ENCODE measurements at regions not wholly inside any gene's neighbourhood (a gene's known extent, or its start where the extent isn't known, plus 50 kb on each side); places are given as distances from the start of the nearest gene placed in this dataset.

DNA sequence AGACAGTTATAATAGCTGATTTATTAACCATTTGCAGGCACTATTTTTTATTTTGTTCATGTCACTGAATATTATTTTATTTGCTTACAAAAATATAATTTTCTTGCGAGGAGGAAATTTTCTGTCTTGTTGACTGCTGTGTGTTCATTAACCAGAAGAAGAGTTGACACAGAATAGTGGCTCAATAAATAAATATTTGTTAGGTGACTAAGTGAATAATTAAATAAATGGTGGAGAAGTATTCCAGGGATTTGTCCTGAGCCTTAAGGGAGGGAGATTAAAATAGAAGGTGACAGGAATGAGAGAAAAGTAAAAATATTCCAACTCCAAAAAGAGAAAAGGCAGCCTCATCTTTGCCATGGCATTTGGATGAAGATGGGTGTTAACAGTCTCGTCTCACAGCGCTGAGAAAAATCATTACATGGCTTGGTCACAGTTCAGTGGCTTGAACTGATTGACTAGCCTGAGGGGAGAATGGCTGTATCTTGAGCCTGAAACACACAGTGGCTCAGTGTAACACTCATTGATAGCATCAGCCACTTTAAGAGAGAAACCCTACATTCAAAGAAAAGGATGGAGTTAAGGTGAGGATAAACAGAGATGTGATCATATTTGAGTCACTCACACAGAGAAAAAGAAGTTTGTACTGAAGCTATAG lies 449.9 kb upstream of the NAALADL2 start:
- H3K4me2 ChIP-seq (ENCODE audit: low read length), result no peak overlapping the region
- Mint-ChIP-seq H3K4me3 (ENCODE audit: unreplicated experiment) (no peak overlapping the region), H3K36me3 (ENCODE audit: low read depth, unreplicated experiment) (no peaks in the 10 kb centered on the region), H3K9me3 (ENCODE audit: unreplicated experiment) (no peaks in the 10 kb centered on the region), H3K4me1 (ENCODE audit: low read depth, unreplicated experiment) (no peaks in the 10 kb centered on the region), H3K27me3 (ENCODE audit: low read depth, unreplicated experiment) (no peaks in the 10 kb centered on the region), H3K27ac (ENCODE audit: unreplicated experiment) (no peak overlapping the region)
- FAIRE-seq (no peak), DNase-seq (ENCODE audit: low read depth) (no peak)
- no peaks in the 10 kb centered on the region for H3K79me2 ChIP-seq (ENCODE audit: insufficient read depth, low read length)
- H3K27ac ChIP-seq (ENCODE audit: low read depth, low read length), result no peak overlapping the region
- TF ChIP-seq EZH2 (IDR thresholded peaks at IDR 0.05; ENCODE audit: insufficient read depth, low read length) (no peak), CTCF (IDR thresholded peaks at IDR 0.05; ENCODE audit: insufficient read depth, low read depth, low read length) (no peak)
- H3K27me3 ChIP-seq (ENCODE audit: insufficient read depth, low read length), result no peaks in the 10 kb centered on the region
- no peaks in the 10 kb centered on the region for H4K20me1 ChIP-seq (ENCODE audit: insufficient read depth, low read length)
- no peak overlapping the region for H3K4me3 ChIP-seq (ENCODE audit: insufficient read depth, low read depth, low read length)
- no peaks in the 10 kb centered on the region for H3K9me3 ChIP-seq (ENCODE audit: insufficient read depth, low read depth, low read length)
- no peaks in the 10 kb centered on the region for H3K4me1 ChIP-seq (ENCODE audit: insufficient read depth, low read length)
- no peaks in the 10 kb centered on the region for H3K36me3 ChIP-seq (ENCODE audit: insufficient read depth, low read length)
- no peak overlapping the region for H3K9ac ChIP-seq (ENCODE audit: low read length)
- no peak overlapping the region for H2AFZ ChIP-seq (ENCODE audit: low read depth, low read length)

GRCh38 chr3:174413062-174413912 lies 445.8 kb upstream of the NAALADL2 start:
- H3K27ac ChIP-seq (ENCODE audit: low read depth, low read length), result no peak overlapping the region
- H3K4me1 Mint-ChIP-seq (ENCODE audit: low read depth, unreplicated experiment), result no peaks in the 10 kb centered on the region
- no peaks in the 10 kb centered on the region for H4K20me1 ChIP-seq (ENCODE audit: insufficient read depth, low read length)
- no peak overlapping the region for H3K9ac ChIP-seq (ENCODE audit: low read length)
- TF ChIP-seq EZH2 (IDR thresholded peaks at IDR 0.05; ENCODE audit: insufficient read depth, low read length) (no peak), CTCF (IDR thresholded peaks at IDR 0.05; ENCODE audit: insufficient read depth, low read depth, low read length) (no peak)
- no peak overlapping the region for H2AFZ ChIP-seq (ENCODE audit: low read depth, low read length)
- no peaks in the 10 kb centered on the region for H3K9me3 ChIP-seq (ENCODE audit: insufficient read depth, low read depth, low read length)
- H3K4me2 ChIP-seq (ENCODE audit: low read length), result no peak overlapping the region
- no peak overlapping the region for H3K27ac Mint-ChIP-seq (ENCODE audit: unreplicated experiment)
- H3K36me3 Mint-ChIP-seq (ENCODE audit: low read depth, unreplicated experiment), result no peaks in the 10 kb centered on the region
- H3K4me1 ChIP-seq (ENCODE audit: insufficient read depth, low read length), result no peaks in the 10 kb centered on the region
- FAIRE-seq (no peak), DNase-seq (ENCODE audit: low read depth) (no peak)
- H3K27me3 Mint-ChIP-seq (ENCODE audit: low read depth, unreplicated experiment), result no peaks in the 10 kb centered on the region
- no peaks in the 10 kb centered on the region for H3K36me3 ChIP-seq (ENCODE audit: insufficient read depth, low read length)
- no peak overlapping the region for H3K4me3 Mint-ChIP-seq (ENCODE audit: unreplicated experiment)
- no peaks in the 10 kb centered on the region for H3K9me3 Mint-ChIP-seq (ENCODE audit: unreplicated experiment)
- no peak overlapping the region for H3K4me3 ChIP-seq (ENCODE audit: insufficient read depth, low read depth, low read length)
- H3K27me3 ChIP-seq (ENCODE audit: insufficient read depth, low read length), result no peaks in the 10 kb centered on the region
- no peaks in the 10 kb centered on the region for H3K79me2 ChIP-seq (ENCODE audit: insufficient read depth, low read length)

GRCh38 chr3:174414902-174415301 lies 444.2 kb upstream of the NAALADL2 start:
- H3K9ac ChIP-seq (ENCODE audit: low read length), result no peak overlapping the region
- Mint-ChIP-seq H3K9me3 (ENCODE audit: unreplicated experiment) (no peaks in the 10 kb centered on the region), H3K36me3 (ENCODE audit: low read depth, unreplicated experiment) (no peaks in the 10 kb centered on the region), H3K4me1 (ENCODE audit: low read depth, unreplicated experiment) (no peaks in the 10 kb centered on the region), H3K27ac (ENCODE audit: unreplicated experiment) (no peak overlapping the region), H3K4me3 (ENCODE audit: unreplicated experiment) (no peak overlapping the region), H3K27me3 (ENCODE audit: low read depth, unreplicated experiment) (no peaks in the 10 kb centered on the region)
- H3K79me2 ChIP-seq (ENCODE audit: insufficient read depth, low read length), result no peaks in the 10 kb centered on the region
- FAIRE-seq, result no peak
- no peak overlapping the region for H3K4me3 ChIP-seq (ENCODE audit: insufficient read depth, low read depth, low read length)
- H3K36me3 ChIP-seq (ENCODE audit: insufficient read depth, low read length), result no peaks in the 10 kb centered on the region
- no peaks in the 10 kb centered on the region for H4K20me1 ChIP-seq (ENCODE audit: insufficient read depth, low read length)
- no peak overlapping the region for H2AFZ ChIP-seq (ENCODE audit: low read depth, low read length)
- H3K27me3 ChIP-seq (ENCODE audit: insufficient read depth, low read length), result no peaks in the 10 kb centered on the region
- H3K4me2 ChIP-seq (ENCODE audit: low read length), result no peak overlapping the region
- no peaks in the 10 kb centered on the region for H3K9me3 ChIP-seq (ENCODE audit: insufficient read depth, low read depth, low read length)
- H3K27ac ChIP-seq (ENCODE audit: low read depth, low read length), result no peak overlapping the region
- DNase-seq (ENCODE audit: low read depth), result no peak
- TF ChIP-seq EZH2 (IDR thresholded peaks at IDR 0.05; ENCODE audit: insufficient read depth, low read length) (no peak), CTCF (IDR thresholded peaks at IDR 0.05; ENCODE audit: insufficient read depth, low read depth, low read length) (no peak)
- H3K4me1 ChIP-seq (ENCODE audit: insufficient read depth, low read length), result no peaks in the 10 kb centered on the region
